ENCODE measurements at regions not wholly inside any gene's neighbourhood (a gene's known extent, or its start where the extent isn't known, plus 50 kb on each side); places are given as distances from the start of the nearest gene placed in this dataset.
"Not testable (repeated sequence)": the region's sequence is repeated elsewhere in the genome, so short reads cannot be mapped to it uniquely, and the experiment has no call there.

GRCh38 chr6:61585504-61585903, 700.5 kb downstream of the KHDRBS2 start:
- H3K9me3 Mint-ChIP-seq: peaks cover 30% of the 10 kb centered on the region
- H3K4me1 Mint-ChIP-seq (ENCODE audit: low read depth): no peaks in the 10 kb centered on the region
- H3K36me3 Mint-ChIP-seq (ENCODE audit: low read depth): no peaks in the 10 kb centered on the region
- no peak for DNase-seq
- H3K4me3 Mint-ChIP-seq: no peak overlapping the region
- peaks cover 2% of the 10 kb centered on the region; the same call in 1 of the 2 replicates for H3K27me3 Mint-ChIP-seq (ENCODE audit: insufficient read depth)
- TF ChIP-seq CTCF (IDR thresholded peaks at IDR 0.05): no peak
- no peak overlapping the region for H3K27ac Mint-ChIP-seq

GRCh38 chr6:61562098-61562497, 723.9 kb downstream of the KHDRBS2 start:
- H3K4me3 Mint-ChIP-seq: no peak overlapping the region
- no peak overlapping the region for H3K27ac Mint-ChIP-seq
- no peak for TF ChIP-seq CTCF (IDR thresholded peaks at IDR 0.05)
- no peaks in the 10 kb centered on the region; the same call in 1 of the 2 replicates for H3K36me3 Mint-ChIP-seq (ENCODE audit: low read depth)
- no peak for DNase-seq
- H3K4me1 Mint-ChIP-seq (ENCODE audit: low read depth): no peaks in the 10 kb centered on the region
- H3K9me3 Mint-ChIP-seq: peaks cover 37% of the 10 kb centered on the region
- no peaks in the 10 kb centered on the region; the same call in 1 of the 2 replicates for H3K27me3 Mint-ChIP-seq (ENCODE audit: insufficient read depth)

GRCh38 chr6:61558796-61559195, 727.2 kb downstream of the KHDRBS2 start:
- TF ChIP-seq CTCF (IDR thresholded peaks at IDR 0.05): no peak
- Mint-ChIP-seq H3K4me3 (no peak overlapping the region), H3K36me3 (ENCODE audit: low read depth) (no peaks in the 10 kb centered on the region; the same call in 1 of the 2 replicates), H3K4me1 (ENCODE audit: low read depth) (no peaks in the 10 kb centered on the region), H3K27ac (no peak overlapping the region), H3K9me3 (peaks cover 56% of the 10 kb centered on the region), H3K27me3 (ENCODE audit: insufficient read depth) (no peaks in the 10 kb centered on the region; the same call in 1 of the 2 replicates)
- no peak for DNase-seq

GRCh38 chr6:61555993-61556392, 730.0 kb downstream of the KHDRBS2 start:
- Mint-ChIP-seq H3K27me3 (ENCODE audit: insufficient read depth) (no peaks in the 10 kb centered on the region), H3K9me3 (peaks cover 61% of the 10 kb centered on the region), H3K36me3 (ENCODE audit: low read depth) (no peaks in the 10 kb centered on the region; the same call in 1 of the 2 replicates), H3K4me1 (ENCODE audit: low read depth) (no peaks in the 10 kb centered on the region), H3K27ac (no peak overlapping the region), H3K4me3 (no peak overlapping the region)
- TF ChIP-seq CTCF (IDR thresholded peaks at IDR 0.05): no peak
- DNase-seq: no peak

GRCh38 chr6:61538801-61539200, 747.2 kb downstream of the KHDRBS2 start:
- H3K27ac Mint-ChIP-seq: no peak overlapping the region
- H3K9me3 Mint-ChIP-seq: peaks cover 25% of the 10 kb centered on the region
- no peak for DNase-seq
- no peak for TF ChIP-seq CTCF (IDR thresholded peaks at IDR 0.05)
- no peaks in the 10 kb centered on the region for H3K27me3 Mint-ChIP-seq (ENCODE audit: insufficient read depth)
- H3K36me3 Mint-ChIP-seq (ENCODE audit: low read depth): no peaks in the 10 kb centered on the region
- H3K4me3 Mint-ChIP-seq: no peak overlapping the region
- no peaks in the 10 kb centered on the region for H3K4me1 Mint-ChIP-seq (ENCODE audit: low read depth)

- H3K27me3 Mint-ChIP-seq (ENCODE audit: insufficient read depth); H3K36me3 Mint-ChIP-seq (ENCODE audit: low read depth); H3K4me3 Mint-ChIP-seq; H3K4me1 Mint-ChIP-seq (ENCODE audit: low read depth); DNase-seq; H3K27ac Mint-ChIP-seq: not testable (repeated sequence)
- peaks cover 39% of the 10 kb centered on the region for H3K9me3 Mint-ChIP-seq
These were observed 753.3 kb downstream of the KHDRBS2 start for GRCh38 chr6:61532749-61533148.
